Muscle of back (tissue), 3 donors: ENCODE measurements at regions not wholly inside any gene's neighbourhood (a gene's known extent, or its start where the extent isn't known, plus 50 kb on each side); places are given as distances from the start of the nearest gene placed in this dataset.
A peak's percentile ranks its signal among the peaks of the same experiment; 100 is the strongest.
"Not testable (repeated sequence)": the region's sequence is repeated elsewhere in the genome, so short reads cannot be mapped to it uniquely, and the experiment has no call there.

Experiments used
- DNase-seq, 3 donors: peaks; one replicate each; pipeline versions ENCODE4 v3.0.0 to v3.0.0-alpha.2; 2013

GRCh38 chr13:38283346-38283745 is 66.3 kb upstream of the UFM1 start:
- no peak for DNase-seq

DNA sequence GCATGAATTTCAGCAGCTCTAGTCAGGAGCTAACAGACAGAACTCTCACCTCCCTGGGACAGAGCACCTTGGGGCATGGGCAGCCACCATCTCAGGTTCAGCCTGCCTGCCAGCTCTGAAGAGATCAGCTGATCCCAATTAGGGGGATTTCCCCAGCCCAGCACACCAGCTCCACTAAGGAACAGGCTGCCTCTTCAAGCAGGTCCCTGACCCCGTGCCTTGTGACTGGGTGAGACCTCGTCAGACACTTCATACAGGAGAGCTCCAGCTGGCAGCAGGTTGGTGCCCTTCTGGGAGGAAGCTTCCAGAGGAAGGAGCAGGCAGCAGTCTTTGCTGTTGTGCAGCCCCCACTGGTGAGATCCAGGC is 84.5 kb upstream of the UFM1 start:
- DNase-seq = no peak

GRCh38 chr13:38264363-38265131 is 85.1 kb upstream of the UFM1 start:
- no peak for DNase-seq

GRCh38 chr13:38262211-38262610 is 87.4 kb upstream of the UFM1 start:
- peak in 2 of 3 donors; percentile 1 to 67 for DNase-seq

GRCh38 chr13:38255600-38255999 is 94.1 kb upstream of the UFM1 start:
- no peak for DNase-seq

GRCh38 chr13:38239874-38240273 is 109.8 kb upstream of the UFM1 start:
- DNase-seq = no peak

DNA sequence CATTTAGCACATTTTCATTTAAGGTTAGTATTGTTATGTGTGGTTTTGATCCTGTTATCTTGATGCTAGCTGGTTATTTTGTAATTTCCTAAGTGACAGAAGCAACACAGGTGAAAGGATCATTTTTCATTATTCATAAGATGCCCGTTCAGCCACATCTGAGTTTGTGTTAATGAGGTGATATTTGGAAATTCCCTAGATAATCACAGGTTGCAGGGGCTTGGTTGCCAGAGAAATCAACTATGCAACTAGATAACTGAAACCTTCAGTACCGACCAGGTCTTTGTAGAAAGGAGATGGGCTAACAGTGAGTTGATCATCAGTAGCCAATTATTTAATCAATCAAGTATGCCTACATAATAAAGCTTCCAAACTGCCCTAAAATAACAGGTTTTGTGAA is 121.3 kb upstream of the UFM1 start:
- DNase-seq = no peak

DNA sequence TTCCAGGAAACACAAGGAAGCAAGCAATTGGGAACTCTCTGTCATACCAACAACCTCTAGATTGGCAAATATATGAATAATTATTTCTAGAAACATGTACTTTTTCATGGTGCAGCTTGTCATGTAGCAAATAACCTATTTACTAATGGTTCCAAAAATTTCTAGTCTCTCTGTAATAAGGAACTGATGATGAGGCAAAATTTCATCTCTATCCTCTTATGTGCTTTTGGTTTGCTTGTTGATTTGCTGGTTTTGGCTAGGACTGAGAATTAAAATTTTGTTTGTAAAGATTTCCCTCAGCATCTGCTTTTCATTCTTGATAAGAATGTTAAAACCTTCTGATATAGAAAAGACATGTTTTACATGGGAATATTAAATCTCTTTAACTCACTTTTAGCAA is 123.2 kb upstream of the UFM1 start:
- no peak for DNase-seq

DNA sequence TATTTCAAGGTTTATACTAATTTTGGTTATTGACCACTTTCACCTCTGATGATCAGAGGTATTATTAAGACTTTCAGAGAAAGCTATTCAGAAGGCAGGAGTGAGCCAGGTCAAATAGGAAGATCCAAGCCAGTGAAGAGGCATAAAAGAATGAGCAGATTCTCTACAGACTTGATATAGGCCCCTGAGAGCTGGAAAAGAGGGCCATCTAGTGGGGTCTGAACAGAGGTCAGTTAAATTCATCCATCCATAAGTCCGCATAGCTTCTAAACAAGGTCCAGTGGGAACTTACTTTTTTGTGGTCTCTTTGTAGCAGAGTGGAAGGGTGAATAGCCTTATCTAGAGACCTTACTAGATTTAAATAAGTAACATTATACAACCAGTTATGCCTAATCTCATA is 126.6 kb upstream of the UFM1 start:
- peak; percentile 18 to 44 (median 19) for DNase-seq

- not testable (repeated sequence) for DNase-seq
Observed at GRCh38 chr13:38221120-38221519, 128.5 kb upstream of the UFM1 start.

DNA sequence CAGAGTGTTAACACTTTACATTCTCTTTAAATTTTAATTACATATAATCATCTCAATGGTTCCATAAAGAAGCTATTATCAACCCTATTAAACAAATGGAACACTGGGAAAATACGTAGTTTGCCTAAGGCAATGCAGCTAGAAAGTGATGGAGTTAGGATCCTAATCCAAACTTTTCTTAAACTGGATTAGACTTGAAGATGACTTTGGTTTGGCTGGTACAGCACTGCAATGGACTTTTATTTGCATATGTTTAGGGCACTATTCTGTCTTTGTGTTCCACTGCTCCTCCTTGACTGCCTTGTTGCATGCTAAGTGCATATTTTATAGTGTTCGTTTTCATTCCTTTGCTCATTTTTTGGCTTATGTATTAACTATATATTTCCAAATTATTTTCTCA is 133.5 kb upstream of the UFM1 start:
- DNase-seq = no peak

DNA sequence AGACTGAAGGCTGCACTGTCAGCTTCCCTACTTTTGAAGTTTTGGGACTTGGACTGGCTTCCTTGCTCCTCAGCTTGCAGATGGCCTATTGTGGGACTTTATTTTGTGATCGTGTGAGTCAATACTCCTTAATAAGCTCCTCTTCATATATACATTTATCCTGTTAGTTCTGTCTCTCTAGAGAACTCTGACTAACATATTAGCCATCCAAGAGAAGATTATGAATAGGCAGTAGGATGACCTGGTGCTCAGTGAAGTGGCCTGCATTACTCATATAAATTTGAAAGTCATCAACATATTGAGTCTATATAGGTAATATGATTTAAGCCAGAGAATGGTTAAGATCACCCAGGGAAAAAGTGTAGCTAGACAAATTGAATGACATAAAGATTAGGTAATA is 136.3 kb upstream of the UFM1 start:
- peak in 1 of 3 donors; percentile 60 for DNase-seq

- DNase-seq = no peak
Observed at GRCh38 chr13:38210928-38211596, 138.6 kb upstream of the UFM1 start.

DNA sequence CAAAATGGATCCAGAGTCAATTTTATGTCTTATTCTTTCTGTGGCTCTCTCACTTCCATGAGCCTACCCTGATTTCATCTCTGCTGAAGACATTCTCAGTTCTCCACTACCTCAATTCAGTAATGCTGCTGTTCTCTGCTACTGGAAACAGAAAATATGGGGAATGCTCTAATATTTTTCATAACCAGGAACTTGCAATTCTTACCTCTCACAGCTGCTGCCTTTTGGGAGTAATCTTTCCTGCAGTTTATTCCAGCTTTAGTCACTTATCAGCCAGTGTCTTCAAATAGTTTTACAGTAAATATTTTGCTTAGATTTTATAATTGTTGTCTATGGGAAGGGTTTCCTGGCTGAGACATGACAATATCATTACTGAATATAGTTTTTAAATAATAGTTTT is 145.1 kb upstream of the UFM1 start:
- peak; percentile 12 to 33 (median 22) for DNase-seq

GRCh38 chr13:38202740-38203139 is 146.9 kb upstream of the UFM1 start:
- DNase-seq = peak in 1 of 3 donors; percentile 60

DNA sequence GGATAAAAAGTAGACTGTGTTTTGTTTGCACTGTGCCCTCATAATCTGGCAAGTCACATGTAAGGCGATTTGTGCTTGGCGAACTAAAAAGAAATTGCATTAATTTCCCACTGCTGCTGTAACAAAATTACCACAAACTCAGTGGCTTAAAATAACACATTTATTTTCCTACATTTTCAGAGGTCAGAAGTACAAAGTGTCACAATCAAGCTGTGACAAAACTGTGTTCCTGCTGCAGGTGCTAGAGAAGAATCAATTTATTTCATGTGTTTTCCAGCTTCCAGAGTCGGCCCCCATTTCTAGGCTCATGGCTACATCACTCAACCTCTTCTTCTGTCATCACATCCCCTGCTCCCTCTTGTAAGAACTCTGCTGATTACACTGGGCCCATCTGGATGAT is 158.6 kb upstream of the UFM1 start:
- DNase-seq = no peak

GRCh38 chr13:38180670-38181069 is 169.0 kb upstream of the UFM1 start:
- no peak for DNase-seq

DNA sequence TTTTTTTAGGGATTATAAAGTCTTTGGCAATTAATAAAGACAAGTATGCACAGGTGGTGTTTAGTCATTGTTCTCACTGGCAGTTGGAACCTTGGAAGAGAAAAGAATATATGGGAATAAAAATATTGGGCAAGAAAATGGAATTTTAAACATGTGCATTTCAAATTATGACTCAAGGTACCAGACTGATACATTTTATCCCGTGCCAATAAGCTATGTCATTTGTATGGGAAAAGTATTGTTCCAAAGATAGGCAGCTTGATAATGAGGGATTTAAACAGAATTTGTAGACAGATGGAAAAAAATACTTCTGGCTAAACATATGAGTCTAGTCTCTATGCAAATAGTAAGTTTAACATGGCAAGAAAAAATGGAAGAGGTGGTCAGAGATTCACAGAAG is 169.5 kb upstream of the UFM1 start:
- peak in 1 of 3 donors; percentile 34 for DNase-seq

- no peak for DNase-seq
Observed at GRCh38 chr13:38176664-38177063, 173.0 kb upstream of the UFM1 start.

GRCh38 chr13:38173403-38173802 is 176.2 kb upstream of the UFM1 start:
- DNase-seq = no peak

DNA sequence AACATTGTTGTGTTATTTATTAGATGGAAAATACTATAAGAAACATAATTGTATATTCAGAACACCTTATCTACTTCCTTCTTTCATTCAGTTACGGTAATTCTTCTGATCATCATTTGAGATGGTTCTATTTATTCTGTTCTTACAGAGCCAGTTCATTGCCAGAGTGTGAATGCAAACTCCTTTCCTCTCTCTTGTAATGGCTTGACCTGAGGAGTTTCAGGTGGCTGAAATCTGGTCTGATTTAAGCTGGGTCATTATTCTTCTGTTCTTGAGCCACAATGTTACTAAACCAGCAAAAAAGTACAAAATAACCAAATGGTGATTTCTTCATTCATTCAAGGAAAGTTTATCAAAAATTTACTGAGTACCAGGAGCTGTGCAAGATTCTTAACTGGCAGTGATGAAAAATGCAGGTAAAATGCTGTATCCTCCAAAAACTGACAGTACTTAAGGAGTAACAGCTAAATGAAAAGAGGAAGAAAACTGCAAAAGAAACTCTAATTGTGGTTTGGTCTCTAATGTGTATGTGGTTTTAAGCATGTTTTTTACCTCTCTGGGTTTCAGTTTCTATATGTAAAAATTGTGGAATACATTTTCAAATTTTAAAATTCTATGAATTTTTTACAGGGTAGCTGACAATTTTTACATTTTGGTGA is 182.4 kb upstream of the UFM1 start:
- DNase-seq = no peak

- peak in 1 of 3 donors; percentile 41 for DNase-seq
Observed at GRCh38 chr13:38166116-38166515, 183.5 kb upstream of the UFM1 start.

GRCh38 chr13:38160131-38160530 is 189.5 kb upstream of the UFM1 start:
- DNase-seq = no peak
